DOHH2 (cell line): ENCODE measurements at regions not wholly inside any gene's neighbourhood (a gene's known extent, or its start where the extent isn't known, plus 50 kb on each side); places are given as distances from the start of the nearest gene placed in this dataset.

Experiments used
- H3F3A ChIP-seq: fragments of 200-600 bp; sonication (generic), shearing (Covaris generic); 2 replicates; pipeline ENCODE4 v1.6.0; 2016; ENCODE audit warnings: antibody characterized with exemption, mild to moderate bottlenecking; ENCODE audit not compliant: control insufficient read depth, insufficient read depth
- H3K27ac ChIP-seq: fragments of 200-600 bp; sonication (generic); 2 replicates; pipeline ENCODE4 v1.5.1; 2014; ENCODE audit warnings: low read depth, mild to moderate bottlenecking, low read length, moderate library complexity
- H3K27me3 ChIP-seq: fragments of 200-600 bp; sonication (generic); 2 replicates; pipeline ENCODE4 v1.6.1; 2014; ENCODE audit warnings: mild to moderate bottlenecking, low read length, mixed read lengths; ENCODE audit not compliant: control insufficient read depth
- H3K36me3 ChIP-seq: fragments of 200-600 bp; sonication (generic); 2 replicates; pipeline ENCODE4 v1.6.1; 2014; ENCODE audit warnings: mild to moderate bottlenecking, low read length, moderate library complexity, mixed read lengths; ENCODE audit not compliant: control insufficient read depth
- H3K4me1 ChIP-seq: fragments of 200-600 bp; sonication (generic); 2 replicates; pipeline ENCODE4 v1.6.1; 2014; ENCODE audit warnings: mild to moderate bottlenecking, low read length, mixed read lengths; ENCODE audit not compliant: control insufficient read depth
- H3K4me2 ChIP-seq: fragments of 200-600 bp; sonication (generic); 2 replicates; pipeline ENCODE4 v1.6.0; 2014; ENCODE audit warnings: mild to moderate bottlenecking, low read length, moderate library complexity
- H3K4me3 ChIP-seq: fragments of 200-600 bp; sonication (generic); 2 replicates; pipeline ENCODE4 v1.5.1; 2014; ENCODE audit warnings: mild to moderate bottlenecking, low read length, mixed read lengths
- H3K79me2 ChIP-seq: fragments of 200-600 bp; sonication (generic); 2 replicates; pipeline ENCODE4 v1.6.1; 2014; ENCODE audit warnings: mild to moderate bottlenecking, low read length, mixed read lengths; ENCODE audit not compliant: control insufficient read depth
- H3K9me2 ChIP-seq: fragments of 200-600 bp; sonication (generic); replicated peaks from 2 replicates; pipeline ENCODE4 v1.6.1; 2014; ENCODE audit warnings: mild to moderate bottlenecking, low read length, mixed read lengths; ENCODE audit not compliant: control insufficient read depth
- H3K9me3 ChIP-seq: fragments of 200-600 bp; sonication (generic); 2 replicates; pipeline ENCODE4 v1.6.1; 2014; ENCODE audit warnings: antibody characterized with exemption, low read length, mixed read lengths; ENCODE audit not compliant: control insufficient read depth, insufficient read depth
- H4K20me1 ChIP-seq: fragments of 200-600 bp; sonication (generic); 2 replicates; pipeline ENCODE4 v1.6.0; 2014; ENCODE audit warnings: low read depth, mild to moderate bottlenecking, antibody characterized with exemption, low read length, moderate library complexity; ENCODE audit not compliant: control insufficient read depth, insufficient read depth
- EZH2phosphoT487 ChIP-seq: fragments of 200-600 bp; sonication (generic); IDR thresholded peaks from 2 replicates; pipeline ENCODE4 v1.6.1; 2017; ENCODE audit warnings: borderline replicate concordance, mild to moderate bottlenecking, antibody characterized with exemption, low read length, moderate library complexity, mixed read lengths
- TF ChIP-seq, protein P1 (sequence below): fragments of 200-600 bp; sonication (generic); IDR thresholded peaks from one replicate; pipeline ENCODE4 v1.5.1; 2014; ENCODE audit warnings: antibody characterized with exemption, mild to moderate bottlenecking, low read depth, low read length; ENCODE audit not compliant: poor library complexity, severe bottlenecking

DNA sequence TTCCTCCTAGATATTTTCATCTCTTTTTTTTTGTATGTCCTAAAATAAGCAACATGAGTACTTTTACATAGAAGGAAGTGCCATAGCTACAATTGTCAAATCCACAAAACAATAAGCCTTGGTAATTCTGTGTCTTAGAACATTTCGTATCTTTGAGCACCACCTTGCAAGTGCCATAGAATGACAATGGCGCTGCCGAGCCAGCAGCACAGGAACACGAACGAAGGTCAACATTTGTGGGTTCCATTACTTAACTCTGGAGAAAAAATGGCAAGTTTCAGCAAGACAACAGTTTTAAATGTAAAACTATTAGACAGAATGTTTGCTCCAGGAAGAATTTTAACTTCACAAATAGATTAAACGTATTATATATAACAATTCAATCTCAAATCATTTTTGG lies 222.1 kb downstream of the CHRM3 start:
- TF ChIP-seq, protein P1, sequence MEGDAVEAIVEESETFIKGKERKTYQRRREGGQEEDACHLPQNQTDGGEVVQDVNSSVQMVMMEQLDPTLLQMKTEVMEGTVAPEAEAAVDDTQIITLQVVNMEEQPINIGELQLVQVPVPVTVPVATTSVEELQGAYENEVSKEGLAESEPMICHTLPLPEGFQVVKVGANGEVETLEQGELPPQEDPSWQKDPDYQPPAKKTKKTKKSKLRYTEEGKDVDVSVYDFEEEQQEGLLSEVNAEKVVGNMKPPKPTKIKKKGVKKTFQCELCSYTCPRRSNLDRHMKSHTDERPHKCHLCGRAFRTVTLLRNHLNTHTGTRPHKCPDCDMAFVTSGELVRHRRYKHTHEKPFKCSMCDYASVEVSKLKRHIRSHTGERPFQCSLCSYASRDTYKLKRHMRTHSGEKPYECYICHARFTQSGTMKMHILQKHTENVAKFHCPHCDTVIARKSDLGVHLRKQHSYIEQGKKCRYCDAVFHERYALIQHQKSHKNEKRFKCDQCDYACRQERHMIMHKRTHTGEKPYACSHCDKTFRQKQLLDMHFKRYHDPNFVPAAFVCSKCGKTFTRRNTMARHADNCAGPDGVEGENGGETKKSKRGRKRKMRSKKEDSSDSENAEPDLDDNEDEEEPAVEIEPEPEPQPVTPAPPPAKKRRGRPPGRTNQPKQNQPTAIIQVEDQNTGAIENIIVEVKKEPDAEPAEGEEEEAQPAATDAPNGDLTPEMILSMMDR: no peak
- no peak for TF ChIP-seq EZH2phosphoT487
- Histone ChIP-seq H3K4me3 (no peak overlapping the region), H3K79me2 (no peaks in the 10 kb centered on the region), H3K27ac (no peak overlapping the region), H3K9me2 (no peaks in the 10 kb centered on the region), H3K4me1 (no peaks in the 10 kb centered on the region), H3F3A (no peaks in the 10 kb centered on the region), H4K20me1 (no peaks in the 10 kb centered on the region), H3K27me3 (no peaks in the 10 kb centered on the region), H3K36me3 (no peaks in the 10 kb centered on the region), H3K9me3 (no peaks in the 10 kb centered on the region), H3K4me2 (no peak overlapping the region)

DNA sequence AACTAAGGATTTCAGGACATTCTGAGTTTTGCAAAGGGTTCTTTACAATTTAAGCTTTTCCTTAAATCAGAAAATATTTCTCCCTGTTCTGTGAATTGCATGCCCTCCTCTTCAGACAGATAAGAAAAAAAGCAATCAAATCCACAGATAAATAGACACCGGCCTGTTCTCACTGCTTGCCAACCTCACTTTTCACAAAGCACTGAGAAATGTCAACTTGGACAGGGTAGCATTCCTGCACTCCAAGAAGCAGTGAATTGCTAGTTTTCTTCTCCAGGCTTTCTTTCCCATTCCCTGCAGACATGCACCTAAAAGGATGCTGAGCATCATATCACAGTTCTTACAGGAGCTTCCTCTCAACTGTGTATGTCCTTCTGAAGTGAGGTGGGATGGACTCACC lies 226.0 kb downstream of the CHRM3 start:
- no peaks in the 10 kb centered on the region for H3K4me1 ChIP-seq
- no peaks in the 10 kb centered on the region for H3K9me3 ChIP-seq
- no peaks in the 10 kb centered on the region for H3K79me2 ChIP-seq
- H3K9me2 ChIP-seq: no peaks in the 10 kb centered on the region
- no peaks in the 10 kb centered on the region for H3F3A ChIP-seq
- no peaks in the 10 kb centered on the region for H3K36me3 ChIP-seq
- H3K27ac ChIP-seq: no peak overlapping the region
- H4K20me1 ChIP-seq: no peaks in the 10 kb centered on the region
- H3K27me3 ChIP-seq: no peaks in the 10 kb centered on the region
- TF ChIP-seq, protein P1: no peak
- no peak for TF ChIP-seq EZH2phosphoT487
- no peak overlapping the region for H3K4me2 ChIP-seq
- no peak overlapping the region for H3K4me3 ChIP-seq

DNA sequence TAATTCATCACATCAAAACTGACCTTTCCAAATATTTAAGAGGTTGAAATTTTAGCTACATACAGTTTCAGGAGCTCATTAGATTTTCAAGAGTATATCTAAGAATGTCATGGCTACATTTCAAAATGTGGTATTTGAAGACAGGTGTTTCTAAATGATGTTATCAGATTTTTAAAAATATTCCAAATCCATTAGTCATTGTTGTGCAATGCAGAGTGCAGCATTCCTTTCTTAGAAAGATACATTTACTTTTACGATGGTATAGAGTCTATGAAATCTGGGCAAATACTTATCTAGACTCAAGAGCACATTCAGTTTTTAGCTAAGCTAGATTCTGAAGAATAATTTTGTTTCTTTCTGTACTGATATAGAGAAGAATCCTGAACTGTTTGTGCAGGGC lies 230.3 kb downstream of the CHRM3 start:
- Histone ChIP-seq H3K4me2 (no peak overlapping the region), H3F3A (no peaks in the 10 kb centered on the region), H3K36me3 (no peaks in the 10 kb centered on the region), H3K27me3 (no peaks in the 10 kb centered on the region), H3K27ac (no peak overlapping the region), H3K4me3 (no peak overlapping the region), H3K79me2 (no peaks in the 10 kb centered on the region), H4K20me1 (no peaks in the 10 kb centered on the region), H3K4me1 (no peaks in the 10 kb centered on the region), H3K9me2 (no peaks in the 10 kb centered on the region), H3K9me3 (no peaks in the 10 kb centered on the region)
- no peak for TF ChIP-seq EZH2phosphoT487
- TF ChIP-seq, protein P1: no peak

DNA sequence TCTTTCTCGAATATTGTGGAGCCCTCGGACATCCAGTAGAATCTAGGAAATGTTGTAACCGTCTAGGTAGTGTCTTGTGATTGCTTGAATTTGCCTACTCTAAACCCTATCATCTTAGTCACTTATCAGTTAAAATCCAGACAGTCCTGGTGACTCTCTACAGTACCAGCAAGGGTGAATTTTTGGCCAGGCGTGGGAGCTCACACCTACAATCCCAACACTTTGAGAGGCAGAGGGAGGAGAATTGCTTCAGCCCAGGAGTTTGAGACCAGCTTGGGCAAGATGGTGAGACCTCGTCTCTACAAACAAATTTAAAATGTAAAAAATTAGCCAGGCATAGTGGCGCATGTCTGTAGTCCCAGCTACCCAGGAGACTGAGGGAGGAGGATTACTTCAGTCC lies 230.9 kb downstream of the CHRM3 start:
- H3K27ac ChIP-seq: no peak overlapping the region
- no peak for TF ChIP-seq EZH2phosphoT487
- TF ChIP-seq, protein P1: no peak
- no peaks in the 10 kb centered on the region for H4K20me1 ChIP-seq

More for the DNA sequence above, 230.9 kb downstream of the CHRM3 start:
- H3K4me1 ChIP-seq: no peaks in the 10 kb centered on the region
- H3K27me3 ChIP-seq: no peaks in the 10 kb centered on the region
- H3K79me2 ChIP-seq: no peaks in the 10 kb centered on the region
- no peaks in the 10 kb centered on the region for H3K9me3 ChIP-seq
- H3F3A ChIP-seq: no peaks in the 10 kb centered on the region
- H3K4me2 ChIP-seq: no peak overlapping the region
- no peaks in the 10 kb centered on the region for H3K9me2 ChIP-seq
- no peak overlapping the region for H3K4me3 ChIP-seq
- no peaks in the 10 kb centered on the region for H3K36me3 ChIP-seq
